ENCODE measurements at regions not wholly inside any gene's neighbourhood (a gene's known extent, or its start where the extent isn't known, plus 50 kb on each side); places are given as distances from the start of the nearest gene placed in this dataset.

DNA sequence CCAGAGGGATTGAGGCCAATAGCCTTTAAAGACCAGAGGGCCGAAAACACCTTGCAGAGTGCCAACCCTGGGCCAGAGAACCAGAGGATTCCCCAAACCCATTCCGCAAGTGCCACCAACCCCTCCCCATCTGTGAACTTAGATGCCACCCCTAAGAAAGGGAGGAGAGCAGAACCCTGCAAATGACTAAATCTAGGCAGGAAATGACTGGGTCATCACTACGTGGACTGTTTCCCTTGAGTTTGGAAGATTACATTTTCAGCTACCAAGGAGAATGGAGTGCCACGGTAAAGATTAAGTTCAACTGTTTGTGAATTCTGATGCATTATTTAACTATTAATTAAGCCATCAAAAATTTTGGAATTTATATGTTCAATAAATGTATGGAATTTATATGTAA lies 142.8 kb downstream of the ENC1 start:
- Histone ChIP-seq H3K27me3 (ENCODE audit: insufficient read depth, low read depth, low read length) (no peaks in the 10 kb centered on the region), H3K36me3 (ENCODE audit: insufficient read depth, low read length) (no peaks in the 10 kb centered on the region), H3K79me2 (replicated peaks; ENCODE audit: insufficient read depth, low read length) (no peaks in the 10 kb centered on the region), H3F3A (ENCODE audit: insufficient read depth, low read length, poor library complexity, severe bottlenecking) (no peaks in the 10 kb centered on the region), H3K9me3 (ENCODE audit: low read length) (no peaks in the 10 kb centered on the region), H4K20me1 (ENCODE audit: insufficient read depth) (no peaks in the 10 kb centered on the region), H3K4me3 (ENCODE audit: low read length) (no peak overlapping the region), H2AFZ (ENCODE audit: low read depth, low read length) (no peak overlapping the region), H3K9me2 (ENCODE audit: insufficient read depth, low read length) (no peaks in the 10 kb centered on the region), H3K9ac (ENCODE audit: low read length) (no peak overlapping the region), H3K27ac (ENCODE audit: low read length) (no peak overlapping the region), H3K4me2 (ENCODE audit: low read length) (no peak overlapping the region)
- no peak for TF ChIP-seq POLR2AphosphoS5 (IDR thresholded peaks at IDR 0.05)
- no peak for TF ChIP-seq EP300 (conservative IDR thresholded peaks at IDR 0.05; ENCODE audit: poor library complexity, severe bottlenecking)
- TF ChIP-seq EZH2 (IDR thresholded peaks at IDR 0.05; ENCODE audit: borderline replicate concordance, insufficient read depth, low read length, poor library complexity, severe bottlenecking), result no peak
- TF ChIP-seq, protein P1, sequence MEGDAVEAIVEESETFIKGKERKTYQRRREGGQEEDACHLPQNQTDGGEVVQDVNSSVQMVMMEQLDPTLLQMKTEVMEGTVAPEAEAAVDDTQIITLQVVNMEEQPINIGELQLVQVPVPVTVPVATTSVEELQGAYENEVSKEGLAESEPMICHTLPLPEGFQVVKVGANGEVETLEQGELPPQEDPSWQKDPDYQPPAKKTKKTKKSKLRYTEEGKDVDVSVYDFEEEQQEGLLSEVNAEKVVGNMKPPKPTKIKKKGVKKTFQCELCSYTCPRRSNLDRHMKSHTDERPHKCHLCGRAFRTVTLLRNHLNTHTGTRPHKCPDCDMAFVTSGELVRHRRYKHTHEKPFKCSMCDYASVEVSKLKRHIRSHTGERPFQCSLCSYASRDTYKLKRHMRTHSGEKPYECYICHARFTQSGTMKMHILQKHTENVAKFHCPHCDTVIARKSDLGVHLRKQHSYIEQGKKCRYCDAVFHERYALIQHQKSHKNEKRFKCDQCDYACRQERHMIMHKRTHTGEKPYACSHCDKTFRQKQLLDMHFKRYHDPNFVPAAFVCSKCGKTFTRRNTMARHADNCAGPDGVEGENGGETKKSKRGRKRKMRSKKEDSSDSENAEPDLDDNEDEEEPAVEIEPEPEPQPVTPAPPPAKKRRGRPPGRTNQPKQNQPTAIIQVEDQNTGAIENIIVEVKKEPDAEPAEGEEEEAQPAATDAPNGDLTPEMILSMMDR (IDR thresholded peaks at IDR 0.05; ENCODE audit: poor library complexity, severe bottlenecking), result no peak
- no peak for TF ChIP-seq RAD21 (conservative IDR thresholded peaks at IDR 0.05)
- TF ChIP-seq TAF1 (IDR thresholded peaks at IDR 0.05; ENCODE audit: low read depth), result no peak
- TF ChIP-seq, protein P2, sequence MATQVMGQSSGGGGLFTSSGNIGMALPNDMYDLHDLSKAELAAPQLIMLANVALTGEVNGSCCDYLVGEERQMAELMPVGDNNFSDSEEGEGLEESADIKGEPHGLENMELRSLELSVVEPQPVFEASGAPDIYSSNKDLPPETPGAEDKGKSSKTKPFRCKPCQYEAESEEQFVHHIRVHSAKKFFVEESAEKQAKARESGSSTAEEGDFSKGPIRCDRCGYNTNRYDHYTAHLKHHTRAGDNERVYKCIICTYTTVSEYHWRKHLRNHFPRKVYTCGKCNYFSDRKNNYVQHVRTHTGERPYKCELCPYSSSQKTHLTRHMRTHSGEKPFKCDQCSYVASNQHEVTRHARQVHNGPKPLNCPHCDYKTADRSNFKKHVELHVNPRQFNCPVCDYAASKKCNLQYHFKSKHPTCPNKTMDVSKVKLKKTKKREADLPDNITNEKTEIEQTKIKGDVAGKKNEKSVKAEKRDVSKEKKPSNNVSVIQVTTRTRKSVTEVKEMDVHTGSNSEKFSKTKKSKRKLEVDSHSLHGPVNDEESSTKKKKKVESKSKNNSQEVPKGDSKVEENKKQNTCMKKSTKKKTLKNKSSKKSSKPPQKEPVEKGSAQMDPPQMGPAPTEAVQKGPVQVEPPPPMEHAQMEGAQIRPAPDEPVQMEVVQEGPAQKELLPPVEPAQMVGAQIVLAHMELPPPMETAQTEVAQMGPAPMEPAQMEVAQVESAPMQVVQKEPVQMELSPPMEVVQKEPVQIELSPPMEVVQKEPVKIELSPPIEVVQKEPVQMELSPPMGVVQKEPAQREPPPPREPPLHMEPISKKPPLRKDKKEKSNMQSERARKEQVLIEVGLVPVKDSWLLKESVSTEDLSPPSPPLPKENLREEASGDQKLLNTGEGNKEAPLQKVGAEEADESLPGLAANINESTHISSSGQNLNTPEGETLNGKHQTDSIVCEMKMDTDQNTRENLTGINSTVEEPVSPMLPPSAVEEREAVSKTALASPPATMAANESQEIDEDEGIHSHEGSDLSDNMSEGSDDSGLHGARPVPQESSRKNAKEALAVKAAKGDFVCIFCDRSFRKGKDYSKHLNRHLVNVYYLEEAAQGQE (IDR thresholded peaks at IDR 0.05; ENCODE audit: borderline replicate concordance), result no peak
- TF ChIP-seq MXI1 (conservative IDR thresholded peaks at IDR 0.05; ENCODE audit: poor library complexity, severe bottlenecking), result no peak
- no peak for TF ChIP-seq SMC3 (conservative IDR thresholded peaks at IDR 0.05; ENCODE audit: poor library complexity)

GRCh38 chr5:74493411-74493810 lies 147.1 kb downstream of the ENC1 start:
- Histone ChIP-seq H3K36me3 (ENCODE audit: insufficient read depth, low read length) (no peaks in the 10 kb centered on the region), H3K4me3 (ENCODE audit: low read length) (no peak overlapping the region), H4K20me1 (ENCODE audit: insufficient read depth) (no peaks in the 10 kb centered on the region), H3K79me2 (replicated peaks; ENCODE audit: insufficient read depth, low read length) (no peaks in the 10 kb centered on the region), H3F3A (ENCODE audit: insufficient read depth, low read length, poor library complexity, severe bottlenecking) (no peaks in the 10 kb centered on the region), H3K4me2 (ENCODE audit: low read length) (no peak overlapping the region), H3K9me2 (ENCODE audit: insufficient read depth, low read length) (no peaks in the 10 kb centered on the region), H3K9ac (ENCODE audit: low read length) (no peak overlapping the region), H3K9me3 (ENCODE audit: low read length) (no peaks in the 10 kb centered on the region), H3K27me3 (ENCODE audit: insufficient read depth, low read depth, low read length) (no peaks in the 10 kb centered on the region), H2AFZ (ENCODE audit: low read depth, low read length) (no peak overlapping the region), H3K27ac (ENCODE audit: low read length) (no peak overlapping the region)
- TF ChIP-seq, protein P1 (IDR thresholded peaks at IDR 0.05; ENCODE audit: poor library complexity, severe bottlenecking), result no peak
- TF ChIP-seq, protein P2 (IDR thresholded peaks at IDR 0.05; ENCODE audit: borderline replicate concordance), result no peak
- no peak for TF ChIP-seq TAF1 (IDR thresholded peaks at IDR 0.05; ENCODE audit: low read depth)
- no peak for TF ChIP-seq EZH2 (IDR thresholded peaks at IDR 0.05; ENCODE audit: borderline replicate concordance, insufficient read depth, low read length, poor library complexity, severe bottlenecking)
- TF ChIP-seq MXI1 (conservative IDR thresholded peaks at IDR 0.05; ENCODE audit: poor library complexity, severe bottlenecking), result no peak
- no peak for TF ChIP-seq RAD21 (conservative IDR thresholded peaks at IDR 0.05)
